OCI-LY1 (cell line): ENCODE measurements at regions not wholly inside any gene's neighbourhood (a gene's known extent, or its start where the extent isn't known, plus 50 kb on each side); places are given as distances from the start of the nearest gene placed in this dataset.
"Not testable (repeated sequence)": the region's sequence is repeated elsewhere in the genome, so short reads cannot be mapped to it uniquely, and the experiment has no call there.

ENCODE experiments used
- H2AFZ ChIP-seq: fragments of 200-600 bp; sonication (generic), shearing (Covaris generic); 2 replicates; pipeline ENCODE4 v1.6.0; 2014; ENCODE audit warnings: antibody characterized with exemption, mild to moderate bottlenecking, low read length
- H3F3A ChIP-seq: fragments of 200-600 bp; sonication (generic), shearing (Covaris generic); 2 replicates; pipeline ENCODE4 v1.6.0; 2014; ENCODE audit warnings: mild to moderate bottlenecking, antibody characterized with exemption, low read length, moderate library complexity; ENCODE audit not compliant: insufficient read depth
- H3K27ac ChIP-seq: fragments of 200-600 bp; sonication (generic); 2 replicates; pipeline ENCODE4 v1.5.1; 2014; ENCODE audit warnings: low read length, mixed run types, mild to moderate bottlenecking, low read depth; ENCODE audit not compliant: poor library complexity, severe bottlenecking
- H3K27me3 ChIP-seq: fragments of 200-600 bp; sonication (generic); 2 replicates; pipeline ENCODE4 v1.6.0; 2014; ENCODE audit warnings: antibody characterized with exemption, mild to moderate bottlenecking, low read length, moderate library complexity; ENCODE audit not compliant: insufficient read depth
- H3K36me3 ChIP-seq: fragments of 200-600 bp; sonication (generic); 2 replicates; pipeline ENCODE4 v1.6.1; 2014; ENCODE audit warnings: mild to moderate bottlenecking, antibody characterized with exemption, low read length, moderate library complexity, mixed read lengths; ENCODE audit not compliant: insufficient read depth
- H3K4me1 ChIP-seq: fragments of 200-600 bp; sonication (generic); 2 replicates; pipeline ENCODE4 v1.5.1; 2014; ENCODE audit warnings: mild to moderate bottlenecking, low read length, moderate library complexity; ENCODE audit not compliant: insufficient read depth, severe bottlenecking
- H3K4me2 ChIP-seq: fragments of 200-600 bp; sonication (generic), shearing (Covaris generic); 2 replicates; pipeline ENCODE4 v1.6.1; 2014; ENCODE audit warnings: low read length
- H3K4me3 ChIP-seq: fragments of 200-600 bp; sonication (generic); 2 replicates; pipeline ENCODE4 v1.5.1; 2014; ENCODE audit warnings: low read length, low read depth, mild to moderate bottlenecking, mixed read lengths; ENCODE audit not compliant: poor library complexity, severe bottlenecking
- H3K79me2 ChIP-seq: fragments of 200-600 bp; shearing (Covaris generic); 2 replicates; pipeline ENCODE4 v1.6.1; 2016; ENCODE audit warnings: mixed run types, low read length, mixed read lengths; ENCODE audit not compliant: insufficient read depth
- H3K9ac ChIP-seq: fragments of 200-600 bp; sonication (generic), shearing (Covaris generic); 2 replicates; pipeline ENCODE4 v1.6.1; 2014; ENCODE audit warnings: mild to moderate bottlenecking, low read length, mixed read lengths
- H3K9me2 ChIP-seq: fragments of 200-600 bp; sonication (generic), shearing (Covaris generic); 2 replicates; pipeline ENCODE4 v1.6.1; 2014; ENCODE audit warnings: low read depth, mild to moderate bottlenecking, low read length, mixed read lengths
- H3K9me3 ChIP-seq: fragments of 200-600 bp; shearing (Covaris generic); 2 replicates; pipeline ENCODE4 v1.6.1; 2014; ENCODE audit warnings: low read length, mixed read lengths
- H4K20me1 ChIP-seq: fragments of 200-600 bp; sonication (generic), shearing (Covaris generic); 2 replicates; pipeline ENCODE4 v1.6.0; 2016; ENCODE audit warnings: mild to moderate bottlenecking, low read length; ENCODE audit not compliant: insufficient read depth
- CTCF ChIP-seq: fragments of 200-600 bp; sonication (generic), shearing (Covaris generic); IDR thresholded peaks from 2 replicates; pipeline ENCODE4 v1.5.1; 2017; ENCODE audit warnings: mild to moderate bottlenecking, antibody characterized with exemption, low read length, moderate library complexity, mixed read lengths
- EZH2 ChIP-seq: fragments of 200-600 bp; sonication (generic), shearing (Covaris generic); IDR thresholded peaks from 2 replicates; pipeline ENCODE4 v1.8.0; 2017; ENCODE audit warnings: borderline replicate concordance, mixed run types, mild to moderate bottlenecking, antibody characterized with exemption, low read length, moderate library complexity, mixed read lengths

- H3K4me3 ChIP-seq, H3K36me3 ChIP-seq, H3K9ac ChIP-seq, H3K27me3 ChIP-seq, H2AFZ ChIP-seq, H3K27ac ChIP-seq, H3K79me2 ChIP-seq, H3K9me2 ChIP-seq, H4K20me1 ChIP-seq, H3K4me1 ChIP-seq, H3K4me2 ChIP-seq: not testable (repeated sequence)
- Histone ChIP-seq H3F3A (peaks cover 17% of the 10 kb centered on the region), H3K9me3 (peaks cover 28% of the 10 kb centered on the region)
- peak; percentile 43; the same call in 1 of the 2 replicates for TF ChIP-seq CTCF
These were observed 1135.2 kb downstream of the TMEM121 start for GRCh38 chr14:106661561-106661960.

DNA sequence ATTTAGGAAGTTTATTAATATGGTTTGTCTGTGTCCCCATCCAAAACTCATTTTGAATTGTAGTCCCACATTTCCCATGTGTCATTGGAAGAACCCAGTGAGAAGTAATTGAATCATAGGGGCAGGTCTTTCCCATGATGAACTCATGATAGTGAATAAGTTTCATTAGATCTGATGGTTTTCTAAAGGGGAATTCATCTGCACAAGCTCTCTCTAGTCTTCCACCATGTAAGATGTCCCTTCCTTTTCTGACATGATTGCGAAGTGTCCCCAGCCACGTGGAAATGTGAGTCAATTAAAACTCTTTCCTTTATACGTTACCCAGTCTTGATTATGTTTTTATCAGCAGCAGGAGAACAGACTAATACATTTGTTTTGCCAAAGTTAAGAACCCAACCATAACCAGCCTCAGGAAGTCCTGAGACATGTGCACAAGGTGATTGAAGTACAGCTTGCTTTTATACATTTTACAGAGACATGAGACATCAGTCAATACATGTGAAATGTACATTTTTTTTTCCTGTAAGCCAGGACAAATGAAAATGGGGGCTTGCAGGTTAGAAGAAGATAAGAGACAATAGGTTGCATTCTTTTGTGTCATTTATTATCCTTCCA is 1136.7 kb downstream of the TMEM121 start:
- Histone ChIP-seq H3K27ac (no peak overlapping the region), H3K79me2 (no peaks in the 10 kb centered on the region), H3K4me1 (no peaks in the 10 kb centered on the region), H3K27me3 (no peaks in the 10 kb centered on the region), H3K36me3 (no peaks in the 10 kb centered on the region), H3K9me3 (peaks cover 24% of the 10 kb centered on the region), H4K20me1 (no peaks in the 10 kb centered on the region), H3K4me3 (no peak overlapping the region), H3K4me2 (no peak overlapping the region), H3K9ac (no peak overlapping the region), H2AFZ (no peak overlapping the region), H3F3A (peaks cover 17% of the 10 kb centered on the region), H3K9me2 (no peaks in the 10 kb centered on the region)
- TF ChIP-seq CTCF, result no peak
- TF ChIP-seq EZH2, result no peak

DNA sequence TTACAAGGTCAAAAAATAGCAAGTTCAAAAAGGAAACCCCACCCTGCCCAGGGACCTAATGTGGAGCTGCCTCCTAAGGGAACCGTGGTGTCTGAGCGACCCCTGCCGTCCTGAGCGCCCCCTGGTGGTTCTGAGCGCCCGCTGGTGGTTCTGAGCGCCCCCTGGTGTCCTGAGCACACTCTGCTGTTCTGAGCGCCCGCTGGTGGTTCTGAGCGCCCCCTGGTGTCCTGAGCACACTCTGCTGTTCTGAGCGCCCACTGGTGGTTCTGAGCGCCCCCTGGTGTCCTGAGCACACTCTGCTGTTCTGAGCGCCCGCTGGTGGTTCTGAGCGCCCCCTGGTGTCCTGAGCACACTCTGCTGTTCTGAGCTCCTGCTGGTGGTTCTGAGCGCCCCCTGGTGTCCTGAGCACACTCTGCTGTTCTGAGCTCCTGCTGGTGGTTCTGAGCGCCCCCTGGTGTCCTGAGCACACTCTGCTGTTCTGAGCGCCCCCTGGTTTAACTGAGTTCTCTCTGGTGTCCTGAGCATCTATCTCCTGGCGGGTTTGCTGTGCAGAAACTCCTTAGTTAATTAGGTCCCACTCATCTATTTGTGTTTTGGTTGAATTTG is 1137.5 kb downstream of the TMEM121 start:
- H4K20me1 ChIP-seq, H3K27ac ChIP-seq, H3K79me2 ChIP-seq, H3K27me3 ChIP-seq, H2AFZ ChIP-seq, H3K36me3 ChIP-seq, H3K9ac ChIP-seq, H3K4me1 ChIP-seq, H3K4me3 ChIP-seq, H3K9me2 ChIP-seq, H3K4me2 ChIP-seq: not testable (repeated sequence)
- H3K9me3 ChIP-seq, result peaks cover 25% of the 10 kb centered on the region
- peaks cover 17% of the 10 kb centered on the region for H3F3A ChIP-seq
- peak; percentile 100 for TF ChIP-seq CTCF
